GM12865 (cell line): ENCODE measurements at regions not wholly inside any gene's neighbourhood (a gene's known extent, or its start where the extent isn't known, plus 50 kb on each side); places are given as distances from the start of the nearest gene placed in this dataset.

Source experiments
- DNase-seq: peaks from one replicate; pipeline ENCODE4 v3.0.0; 2010; ENCODE audit warnings: low read depth
- H3K4me3 ChIP-seq: 2 replicates; pipeline ENCODE4 v1.5.1; 2011; ENCODE audit warnings: mild to moderate bottlenecking, low read depth, low read length, control low read depth
- CTCF ChIP-seq: IDR thresholded peaks from 2 replicates; pipeline ENCODE4 v1.5.1; 2011; ENCODE audit warnings: low read length, control low read depth, low read depth, inconsistent platforms; ENCODE audit not compliant: insufficient read depth; ENCODE audit errors: missing control alignments

- TF ChIP-seq CTCF, result no peak
- no peak for DNase-seq
- no peak overlapping the region for H3K4me3 ChIP-seq
These were observed 54.7 kb upstream of the ONECUT1 start for GRCh38 chr15:52844823-52845222.
